Fibroblast of lung (primary cell): ENCODE measurements at regions not wholly inside any gene's neighbourhood (a gene's known extent, or its start where the extent isn't known, plus 50 kb on each side); places are given as distances from the start of the nearest gene placed in this dataset.
A peak's percentile ranks its signal among the peaks of the same experiment; 100 is the strongest.

Experiments used
- DNase-seq, 2 donors: peaks; one replicate each; pipeline versions ENCODE4 v3.0.0 to v3.0.0-alpha.2; 2010; ENCODE audit warnings: low read depth in 2 of 2
- H2AFZ ChIP-seq: 2 replicates; pipeline ENCODE4 v1.5.1; 2012; ENCODE audit warnings: low read length, control low read depth, inconsistent platforms
- H3K27ac ChIP-seq: 2 replicates; pipeline ENCODE4 v1.5.1; 2011; ENCODE audit warnings: low read length, control low read depth; ENCODE audit not compliant: insufficient read depth
- H3K27me3 ChIP-seq: 2 replicates; pipeline ENCODE4 v1.5.1; 2011; ENCODE audit warnings: mild to moderate bottlenecking, low read length; ENCODE audit not compliant: control insufficient read depth, insufficient read depth
- H3K36me3 ChIP-seq: 2 replicates; pipeline ENCODE4 v1.5.1; 2011; ENCODE audit warnings: low read length; ENCODE audit not compliant: control insufficient read depth, insufficient read depth
- H3K4me1 ChIP-seq: 2 replicates; pipeline ENCODE4 v1.5.1; 2011; ENCODE audit warnings: low read length; ENCODE audit not compliant: control insufficient read depth, insufficient read depth; ENCODE audit errors: extremely low read depth
- H3K4me2 ChIP-seq: 2 replicates; pipeline ENCODE4 v1.5.1; 2011; ENCODE audit warnings: low read length, control low read depth; ENCODE audit not compliant: insufficient read depth; ENCODE audit errors: extremely low read depth
- H3K4me3 ChIP-seq, 4 experiments: fragments of 200-600 bp in 1 of 4; sonication (generic) in 1 of 4; replicated peaks in 1 of 4; 2 replicates each; pipeline ENCODE4 v1.5.1; 2011 to 2016; ENCODE audit warnings: low read length in 4 of 4, low read depth in 3 of 4, mild to moderate bottlenecking in 3 of 4, control low read depth in 2 of 4, inconsistent platforms in 1 of 4, mixed read lengths in 1 of 4; ENCODE audit not compliant: insufficient read depth in 1 of 4; ENCODE audit errors: control extremely low read depth in 1 of 4
- H3K79me2 ChIP-seq: 2 replicates; pipeline ENCODE4 v1.5.1; 2012; ENCODE audit warnings: mild to moderate bottlenecking, low read length, inconsistent platforms; ENCODE audit not compliant: control insufficient read depth, insufficient read depth
- H3K9ac ChIP-seq: 2 replicates; pipeline ENCODE4 v1.5.1; 2011; ENCODE audit warnings: mild to moderate bottlenecking, low read length, control low read depth; ENCODE audit not compliant: insufficient read depth
- H3K9me3 ChIP-seq: 2 replicates; pipeline ENCODE4 v1.5.1; 2012; ENCODE audit warnings: low read depth, low read length; ENCODE audit not compliant: control insufficient read depth, insufficient read depth
- H4K20me1 ChIP-seq: 2 replicates; pipeline ENCODE4 v1.5.1; 2011; ENCODE audit warnings: low read length; ENCODE audit not compliant: control insufficient read depth, insufficient read depth; ENCODE audit errors: extremely low read depth
- CTCF ChIP-seq, 2 donors: IDR thresholded peaks in 1 of 2; conservative IDR thresholded peaks in 1 of 2; 1 replicate in 1 of 2; 2 replicates in 1 of 2; pipeline ENCODE4 v1.5.1; 2011 to 2012; ENCODE audit warnings: low read length in 2 of 2, control low read depth in 1 of 2, inconsistent platforms in 1 of 2, low read depth in 1 of 2, mild to moderate bottlenecking in 1 of 2
- EZH2 ChIP-seq: IDR thresholded peaks from 2 replicates; pipeline ENCODE4 v1.5.1; 2012; ENCODE audit warnings: low read length, control low read depth, mild to moderate bottlenecking; ENCODE audit errors: missing control alignments

GRCh38 chr5:68662804-68663307, 431.0 kb upstream of the SLC30A5 start:
- Histone ChIP-seq H3K4me2 (no peak overlapping the region), H3K79me2 (no peaks in the 10 kb centered on the region), H3K9me3 (no peaks in the 10 kb centered on the region), H3K27ac (no peak overlapping the region), H3K36me3 (no peaks in the 10 kb centered on the region), H3K4me1 (no peaks in the 10 kb centered on the region), H4K20me1 (no peaks in the 10 kb centered on the region), H3K9ac (no peak overlapping the region), H3K4me3 (no peak overlapping the region), H3K27me3 (no peaks in the 10 kb centered on the region), H2AFZ (no peak overlapping the region)
- DNase-seq = peak in 1 of 2 donors; percentile 24
- TF ChIP-seq EZH2 (no peak), CTCF (conservative IDR thresholded peaks at IDR 0.05 in 1 of 2, IDR thresholded peaks at IDR 0.05 in 1 of 2; ENCODE audit: low read depth in 1 of 2, low read length in 2 of 2) (no peak)

- Histone ChIP-seq H4K20me1 (no peaks in the 10 kb centered on the region), H3K27ac (no peak overlapping the region), H3K79me2 (no peaks in the 10 kb centered on the region), H3K9ac (no peak overlapping the region), H3K27me3 (no peaks in the 10 kb centered on the region), H2AFZ (no peak overlapping the region), H3K4me3 (no peak overlapping the region), H3K9me3 (no peaks in the 10 kb centered on the region), H3K36me3 (no peaks in the 10 kb centered on the region), H3K4me1 (no peaks in the 10 kb centered on the region), H3K4me2 (no peak overlapping the region)
- TF ChIP-seq EZH2 = no peak
- no peak for TF ChIP-seq CTCF (conservative IDR thresholded peaks at IDR 0.05 in 1 of 2, IDR thresholded peaks at IDR 0.05 in 1 of 2; ENCODE audit: low read depth in 1 of 2, low read length in 2 of 2)
- DNase-seq = no peak
Observed at GRCh38 chr5:68669864-68670575, 423.8 kb upstream of the SLC30A5 start.

GRCh38 chr5:68673106-68673822, 420.6 kb upstream of the SLC30A5 start:
- Histone ChIP-seq H4K20me1 (no peaks in the 10 kb centered on the region), H3K4me2 (no peak overlapping the region), H3K9me3 (no peaks in the 10 kb centered on the region), H3K27me3 (no peaks in the 10 kb centered on the region), H3K36me3 (no peaks in the 10 kb centered on the region), H3K4me3 (peak overlapping the region in 1 of 4 experiments; percentile 10), H3K4me1 (no peaks in the 10 kb centered on the region), H2AFZ (no peak overlapping the region), H3K79me2 (no peaks in the 10 kb centered on the region), H3K9ac (no peak overlapping the region), H3K27ac (no peak overlapping the region)
- TF ChIP-seq CTCF (conservative IDR thresholded peaks at IDR 0.05 in 1 of 2, IDR thresholded peaks at IDR 0.05 in 1 of 2; ENCODE audit: low read depth in 1 of 2, low read length in 2 of 2) = no peak
- no peak for TF ChIP-seq EZH2
- DNase-seq = no peak
